Activated T-helper 1 cell treated with anti-CD3 and anti-CD28 coated beads, Interleukin-2, amount 50 U/mL, for 16 hours (primary cell): ENCODE measurements at regions not wholly inside any gene's neighbourhood (a gene's known extent, or its start where the extent isn't known, plus 50 kb on each side); places are given as distances from the start of the nearest gene placed in this dataset.

Experiments used
- DNase-seq, 2 donors: peaks; one replicate each; pipeline ENCODE4 v3.0.0-alpha.2; 2020; ENCODE audit warnings: low read depth in 1 of 2, low spot score in 1 of 2

- no peak for DNase-seq
Observed at GRCh38 chr1:34650090-34650489, 104.8 kb upstream of the GJB5 start.

- DNase-seq = no peak
Observed at GRCh38 chr1:34650800-34651199, 104.0 kb upstream of the GJB5 start.

- no peak for DNase-seq
Observed at GRCh38 chr1:34653110-34653509, 101.7 kb upstream of the GJB5 start.

- DNase-seq = no peak
Observed at GRCh38 chr1:34655206-34655874, 99.5 kb upstream of the GJB5 start.

GRCh38 chr1:34655875-34656240, 99.0 kb upstream of the GJB5 start:
- DNase-seq = no peak

GRCh38 chr1:34656299-34656698, 98.5 kb upstream of the GJB5 start:
- no peak for DNase-seq

GRCh38 chr1:34656731-34657130, 98.1 kb upstream of the GJB5 start:
- no peak for DNase-seq

- no peak for DNase-seq
Observed at GRCh38 chr1:34657266-34657665, 97.6 kb upstream of the GJB5 start.

- no peak for DNase-seq
Observed at GRCh38 chr1:34657849-34658248, 97.0 kb upstream of the GJB5 start.

- no peak for DNase-seq
Observed at GRCh38 chr1:34663031-34663430, 91.8 kb upstream of the GJB5 start.

- DNase-seq = no peak
Observed at GRCh38 chr1:34668063-34668462, 86.8 kb upstream of the GJB5 start.

- no peak for DNase-seq
Observed at GRCh38 chr1:34670982-34671381, 83.9 kb upstream of the GJB5 start.

GRCh38 chr1:34671887-34672286, 83.0 kb upstream of the GJB5 start:
- no peak for DNase-seq

- no peak for DNase-seq
Observed at GRCh38 chr1:34681480-34682451, 73.1 kb upstream of the GJB5 start.

- DNase-seq = no peak
Observed at GRCh38 chr1:34682452-34683223, 72.2 kb upstream of the GJB5 start.

GRCh38 chr1:34683616-34684015, 71.2 kb upstream of the GJB5 start:
- no peak for DNase-seq

- DNase-seq = no peak
Observed at GRCh38 chr1:34684266-34684665, 70.6 kb upstream of the GJB5 start.

GRCh38 chr1:34685225-34685624, 69.6 kb upstream of the GJB5 start:
- no peak for DNase-seq

- DNase-seq = no peak
Observed at GRCh38 chr1:34686531-34686930, 68.3 kb upstream of the GJB5 start.

- no peak for DNase-seq
Observed at GRCh38 chr1:34688006-34688741, 66.7 kb upstream of the GJB5 start.

GRCh38 chr1:34690269-34690668, 64.6 kb upstream of the GJB5 start:
- no peak for DNase-seq
